GM12878 (cell line): ENCODE measurements at regions not wholly inside any gene's neighbourhood (a gene's known extent, or its start where the extent isn't known, plus 50 kb on each side); places are given as distances from the start of the nearest gene placed in this dataset.

Experiments
- ATAC-seq: fragments of 200-7000 bp; cut with Tn5 transposase; 3 replicates; pipeline ENCODE4 v1.9.1; 2020; ENCODE audit warnings: mild to moderate bottlenecking, moderate library complexity
- BruUV-seq: library from RNA; stranded (reverse); fragments of 400-500 nt; replicated peaks from 2 replicates; lab custom pipeline; 2021; lab: Mats Ljungman, UMichigan
- CTCF ChIA-PET: fragments of 300-600 bp; sonication (Branson Sonifier 250); formaldehyde crosslinking; extraction: SDS; loops from one replicate; lab custom pipeline; 2021; ENCODE audit warnings: inconsistent platforms; lab: Yijun Ruan, JAX
- POLR2A ChIA-PET: fragments of 350-600 bp; formaldehyde crosslinking; extraction: SDS; loops from one replicate; lab custom pipeline; 2021; ENCODE audit warnings: inconsistent platforms; lab: Charles Lee
- RAD21 ChIA-PET: fragments of 300-600 bp; sonication (Branson Sonifier 250); formaldehyde crosslinking; loops from one replicate; lab custom pipeline; 2023; ENCODE audit warnings: antibody characterized with exemption; ENCODE audit not compliant: unreplicated experiment; lab: Charles Lee
- SMC1A ChIA-PET: fragments of 300-600 bp; sonication (Branson Sonifier 250); formaldehyde crosslinking; loops from one replicate; lab custom pipeline; 2023; ENCODE audit not compliant: unreplicated experiment, uncharacterized antibody; lab: Charles Lee
- DNase-seq: peaks from one replicate; pipeline ENCODE4 v3.0.0-alpha.2; 2011; ENCODE audit warnings: low read depth, low spot score
- FAIRE-seq: peaks from 3 replicates; lab custom pipeline; 2011; peaks lifted over from hg19 to GRCh38; lab: Jason Lieb, UNC
- H2AFZ ChIP-seq: 2 replicates; pipeline ENCODE4 v1.6.0; 2011; ENCODE audit warnings: low read depth, low read length, control low read depth; ENCODE audit not compliant: control insufficient read depth
- H3K27ac ChIP-seq: 2 replicates; pipeline ENCODE4 v1.5.1; 2011; ENCODE audit warnings: control low read depth; ENCODE audit not compliant: control insufficient read depth, insufficient read depth
- H3K27me3 ChIP-seq, 2 experiments: replicated peaks in 1 of 2; 2 replicates each; pipeline versions ENCODE4 v1.6.0 to v1.6.1; 2011; ENCODE audit warnings: low read length in 1 of 2; ENCODE audit not compliant: control insufficient read depth in 2 of 2, insufficient read depth in 2 of 2
- H3K36me3 ChIP-seq, 2 experiments: 2 replicates each; pipeline ENCODE4 v1.5.1; 2011; ENCODE audit warnings: low read length in 1 of 2; ENCODE audit not compliant: control insufficient read depth in 2 of 2, insufficient read depth in 2 of 2
- H3K4me1 ChIP-seq: 2 replicates; pipeline ENCODE4 v1.6.1; 2011; ENCODE audit warnings: mild to moderate bottlenecking, low read length, moderate library complexity, mixed read lengths; ENCODE audit not compliant: control insufficient read depth, insufficient read depth
- H3K4me2 ChIP-seq: 2 replicates; pipeline ENCODE4 v1.6.0; 2011; ENCODE audit warnings: control low read depth; ENCODE audit not compliant: control insufficient read depth, insufficient read depth
- H3K4me3 ChIP-seq: fragments of 200-600 bp; sonication (generic); 2 replicates; pipeline ENCODE4 v1.5.1; 2016
- H3K79me2 ChIP-seq: 2 replicates; pipeline ENCODE4 v1.6.0; 2011; ENCODE audit warnings: low read length; ENCODE audit not compliant: control insufficient read depth, insufficient read depth
- H3K9ac ChIP-seq: 2 replicates; pipeline ENCODE4 v1.8.0; 2011; ENCODE audit warnings: low read length, control low read depth, mixed read lengths; ENCODE audit not compliant: control insufficient read depth, insufficient read depth
- H3K9me3 ChIP-seq: replicated peaks from 3 replicates; pipeline ENCODE4 v1.5.1; 2011; ENCODE audit warnings: mild to moderate bottlenecking, low read length; ENCODE audit not compliant: control insufficient read depth, insufficient read depth
- H4K20me1 ChIP-seq: 2 replicates; pipeline ENCODE4 v1.6.0; 2011; ENCODE audit not compliant: control insufficient read depth, insufficient read depth
- FOXK2 ChIP-seq: fragments of 450-650 bp; IDR thresholded peaks from 2 replicates; pipeline ENCODE4 v1.6.1; 2017; ENCODE audit warnings: mild to moderate bottlenecking, moderate library complexity
- HDGF ChIP-seq: fragments of 450-650 bp; IDR thresholded peaks from 2 replicates; pipeline ENCODE4 v1.6.1; 2016; ENCODE audit warnings: antibody characterized with exemption
- LARP7 ChIP-seq: fragments of 450-650 bp; IDR thresholded peaks from 2 replicates; pipeline ENCODE4 v1.6.1; 2017; ENCODE audit warnings: mild to moderate bottlenecking
- RAD51 ChIP-seq: fragments of 450-650 bp; IDR thresholded peaks from 2 replicates; pipeline ENCODE4 v1.6.1; 2016; ENCODE audit warnings: moderate library complexity, mild to moderate bottlenecking, inconsistent platforms
- SIX5 ChIP-seq: IDR thresholded peaks from 2 replicates; pipeline ENCODE4 v1.6.1; 2011; ENCODE audit warnings: mild to moderate bottlenecking, low read depth, low read length, moderate library complexity; ENCODE audit not compliant: severe bottlenecking
- SREBF1 ChIP-seq: IDR thresholded peaks from 2 replicates; pipeline ENCODE4 v1.6.1; 2012; ENCODE audit warnings: mild to moderate bottlenecking, low read length
- USF2 ChIP-seq: IDR thresholded peaks from 2 replicates; pipeline ENCODE4 v1.6.1; 2011; ENCODE audit warnings: low read depth, low read length, improper control_type of control experiment, borderline replicate concordance
- ZBTB33 ChIP-seq: fragments of 450-650 bp; IDR thresholded peaks from 2 replicates; pipeline ENCODE4 v1.6.1; 2017; ENCODE audit warnings: mild to moderate bottlenecking
- ZBTB4 ChIP-seq: fragments of 450-650 bp; formaldehyde crosslinking; IDR thresholded peaks from 2 replicates; pipeline ENCODE4 v1.4.0; 2022; ENCODE audit warnings: mild to moderate bottlenecking, moderate library complexity
- ZNF217 ChIP-seq: fragments of 450-650 bp; IDR thresholded peaks from 2 replicates; pipeline ENCODE4 v1.6.1; 2017; ENCODE audit warnings: antibody characterized with exemption, mild to moderate bottlenecking
- WGBS: methylation state at CpG from one replicate; pipeline ENCODE4 v1.1.6; 2016; ENCODE audit warnings: low lambda C conversion rate; ENCODE audit not compliant: insufficient replicate concordance, insufficient coverage; ENCODE audit errors: missing lambda C conversion rate; 5-methylcytosine and 5-hydroxymethylcytosine counted together
- in situ Hi-C: fragments of 300-500 bp; cut with MboI; formaldehyde crosslinking; loops from 9 replicates; pipeline ENCODE4 v1.14.3; 2018; ENCODE audit warnings: mixed read lengths
- intact Hi-C: fragments of 100-400 bp; cut with micrococcal nuclease; formaldehyde crosslinking; loops from one replicate; pipeline ENCODE4 v1.14.2; 2022; ENCODE audit not compliant: unreplicated experiment

GRCh38 chr2:228373191-228373590 lies 191.7 kb upstream of the SPHKAP start (continued):
- no peak for TF ChIP-seq ZBTB4
- no peak for TF ChIP-seq RAD51
- TF ChIP-seq SREBF1, result no peak
- TF ChIP-seq ZBTB33, result no peak
- TF ChIP-seq HDGF, result no peak
- no peak for TF ChIP-seq SIX5
- TF ChIP-seq ZNF217, result no peak

- no TSS peak for BruUV-seq
- no peak overlapping the region for H3K27ac ChIP-seq
- no peaks in the 10 kb centered on the region for H3K27me3 ChIP-seq
- no peak overlapping the region for H3K4me2 ChIP-seq
- intact Hi-C loops, result no loop called here
- ChIA-PET POLR2A (no interaction called here), CTCF (no interaction called here), SMC1A (interaction anchor here (0.6 kb wide), 1 partner anchor 18 kb away, joined by 3 read pairs; no protein-coding TSS in a partner anchor), RAD21 (no interaction called here)
- H3K4me3 ChIP-seq, result no peak overlapping the region
- no peaks in the 10 kb centered on the region for H3K36me3 ChIP-seq
- no peak for DNase-seq
- H3K4me1 ChIP-seq, result no peaks in the 10 kb centered on the region
- ATAC-seq, result no peak
- H3K79me2 ChIP-seq, result no peaks in the 10 kb centered on the region
- TF ChIP-seq FOXK2 (no peak), USF2 (no peak), LARP7 (no peak)
- no peak overlapping the region for H3K9ac ChIP-seq
- in situ Hi-C loops, result no loop called here
- 0% methylated on average over 2 of the region's 2 CpGs for WGBS
- no peaks in the 10 kb centered on the region for H3K9me3 ChIP-seq
- FAIRE-seq, result no peak
- H4K20me1 ChIP-seq, result no peaks in the 10 kb centered on the region
- H2AFZ ChIP-seq, result no peak overlapping the region
Measured at GRCh38 chr2:228372212-228372611, 190.7 kb upstream of the SPHKAP start.
